CD4-positive, alpha-beta T cell treated with Interleukin-10 for 1 hour (primary cell): ENCODE measurements at regions not wholly inside any gene's neighbourhood (a gene's known extent, or its start where the extent isn't known, plus 50 kb on each side); places are given as distances from the start of the nearest gene placed in this dataset.
"Not testable (repeated sequence)": the region's sequence is repeated elsewhere in the genome, so short reads cannot be mapped to it uniquely, and the experiment has no call there.

Source experiments
- DNase-seq: peaks from one replicate; pipeline ENCODE4 v3.0.0-alpha.2; 2020

DNA sequence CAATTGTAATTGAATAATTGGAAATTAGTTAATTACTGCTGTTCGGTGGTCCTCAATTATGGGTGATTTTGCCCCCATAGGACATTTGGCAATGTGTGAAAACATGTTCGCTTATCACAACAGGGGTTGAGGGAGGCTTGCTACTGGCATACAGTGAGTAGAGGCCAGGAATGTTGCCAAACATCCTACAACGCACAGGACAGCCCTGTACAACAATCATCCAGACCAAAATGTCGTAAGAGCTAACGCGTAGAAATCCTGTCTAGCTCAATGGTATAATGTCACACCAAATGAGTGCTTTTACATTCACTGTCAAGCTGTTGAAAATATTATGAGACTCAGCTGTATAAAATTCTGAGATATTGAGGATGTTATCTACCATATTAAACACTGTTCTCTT lies 464.4 kb upstream of the TUSC1 start:
- DNase-seq = no peak

DNA sequence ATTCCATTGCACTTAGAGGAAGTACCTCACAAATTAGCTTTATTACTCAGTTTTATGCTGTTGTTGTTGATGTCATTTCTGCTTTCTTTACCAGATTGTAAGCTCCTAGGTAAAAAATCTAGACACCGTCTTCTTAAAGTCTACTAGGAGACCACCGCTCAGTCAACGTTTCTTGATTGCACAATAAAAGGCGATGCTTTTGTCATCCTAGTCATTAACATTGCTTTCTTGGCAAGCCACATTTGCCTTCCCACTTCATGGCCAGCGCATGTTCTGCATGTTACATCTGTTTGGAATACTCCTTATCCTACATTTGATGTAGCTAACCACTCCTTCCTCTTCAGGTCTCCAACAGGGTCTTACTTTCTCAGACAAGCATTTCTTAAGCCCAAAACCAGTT lies 464.0 kb upstream of the TUSC1 start:
- no peak for DNase-seq

DNA sequence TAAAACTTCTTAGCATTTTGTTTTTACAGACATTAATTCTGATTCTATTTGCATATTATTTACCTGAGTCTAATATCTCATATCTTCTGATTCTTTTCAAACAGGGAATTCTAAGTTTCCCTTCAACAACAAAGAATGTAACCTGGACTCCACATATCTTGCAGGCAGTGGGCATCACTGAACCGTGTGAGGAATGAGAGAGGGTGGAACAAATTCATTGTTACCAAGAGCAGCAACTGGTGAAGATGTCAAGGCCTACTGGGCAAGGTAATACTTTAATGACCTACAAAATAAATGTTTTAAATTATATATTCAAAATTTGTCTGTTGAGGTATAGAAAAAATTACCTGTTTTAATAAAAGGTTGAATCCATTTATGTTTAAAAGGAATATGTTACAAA lies 455.3 kb upstream of the TUSC1 start:
- no peak for DNase-seq

DNA sequence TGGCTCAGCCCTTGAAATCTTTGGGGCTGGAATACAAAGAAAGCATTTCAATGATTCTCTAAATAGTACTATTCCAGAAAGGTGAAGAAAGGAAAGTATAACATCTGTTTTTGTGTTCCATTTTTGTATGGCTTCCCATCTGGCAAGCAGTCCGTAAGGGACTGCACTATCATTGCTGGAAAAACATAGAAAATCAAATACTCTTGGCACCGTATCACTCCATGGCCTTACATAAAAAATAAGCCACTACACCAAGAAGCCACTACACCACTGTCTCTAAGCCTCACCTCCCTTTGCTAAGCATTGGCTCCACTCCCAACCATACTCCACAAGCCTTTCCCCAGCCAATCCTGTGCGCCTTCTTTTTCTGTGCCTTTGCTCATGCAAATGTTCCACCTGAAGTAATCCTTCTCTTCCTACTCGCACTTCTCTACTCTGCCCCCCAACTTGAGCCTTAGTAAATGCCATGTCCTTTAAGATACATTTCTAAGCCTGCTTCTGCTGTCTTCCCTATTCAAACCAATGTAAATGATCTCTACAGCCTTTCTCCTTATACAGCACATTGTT lies 454.6 kb upstream of the TUSC1 start:
- no peak for DNase-seq

DNA sequence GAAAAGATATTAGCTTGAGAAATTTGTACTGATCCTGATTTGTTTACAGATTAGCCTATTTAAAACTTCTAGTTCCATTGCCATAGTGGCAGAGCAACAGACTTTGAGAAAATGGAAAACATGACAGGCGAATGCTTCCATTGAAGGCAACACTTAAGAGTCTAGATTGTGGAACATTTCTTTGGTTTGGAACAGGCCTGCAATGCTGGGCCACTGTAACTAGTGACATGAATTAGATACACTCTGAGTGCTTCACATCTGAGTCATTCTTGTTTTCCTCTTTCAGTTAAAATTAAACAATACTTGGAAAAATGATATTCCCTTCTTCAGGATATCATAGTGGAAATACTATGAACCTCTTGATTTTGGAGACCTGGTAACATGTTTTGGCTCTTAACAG lies 453.6 kb upstream of the TUSC1 start:
- DNase-seq = no peak

DNA sequence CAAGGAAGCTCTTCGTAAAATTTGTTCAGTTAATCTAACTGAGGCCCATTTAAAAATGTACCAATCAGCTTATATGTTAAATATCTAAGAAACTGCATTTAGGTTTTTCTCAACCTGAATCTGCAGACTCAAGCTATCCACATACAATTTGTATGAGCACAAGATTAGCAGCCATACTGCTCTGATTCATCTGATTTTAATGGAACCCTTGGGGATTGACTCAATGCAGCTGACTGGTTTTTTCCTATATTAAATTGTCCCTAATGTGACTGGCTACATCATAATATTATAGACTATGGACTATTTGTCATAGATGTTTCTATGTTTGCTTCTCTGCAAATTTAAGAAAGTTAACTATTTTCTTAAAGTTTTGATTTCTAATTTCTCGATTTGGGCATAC lies 451.0 kb upstream of the TUSC1 start:
- DNase-seq = no peak

DNA sequence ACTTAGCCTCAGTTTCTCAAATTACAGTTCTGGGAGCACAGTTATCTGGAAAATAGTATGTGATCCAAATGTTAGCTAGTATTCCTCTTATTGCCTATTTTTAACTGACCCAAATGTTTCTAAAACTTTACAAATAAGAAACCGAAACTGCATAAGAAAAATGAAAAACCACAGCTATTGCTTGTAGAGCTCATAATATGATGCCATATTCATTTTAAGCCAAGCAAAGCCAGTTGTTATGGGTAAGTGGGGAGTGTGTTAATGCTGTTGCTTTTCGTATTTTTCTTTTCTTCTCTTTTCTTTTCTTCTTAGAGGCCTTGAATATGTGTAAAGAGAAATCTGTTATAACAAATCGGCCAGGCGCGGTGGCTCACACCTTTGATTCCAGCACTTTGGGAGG lies 447.4 kb upstream of the TUSC1 start:
- no peak for DNase-seq

DNA sequence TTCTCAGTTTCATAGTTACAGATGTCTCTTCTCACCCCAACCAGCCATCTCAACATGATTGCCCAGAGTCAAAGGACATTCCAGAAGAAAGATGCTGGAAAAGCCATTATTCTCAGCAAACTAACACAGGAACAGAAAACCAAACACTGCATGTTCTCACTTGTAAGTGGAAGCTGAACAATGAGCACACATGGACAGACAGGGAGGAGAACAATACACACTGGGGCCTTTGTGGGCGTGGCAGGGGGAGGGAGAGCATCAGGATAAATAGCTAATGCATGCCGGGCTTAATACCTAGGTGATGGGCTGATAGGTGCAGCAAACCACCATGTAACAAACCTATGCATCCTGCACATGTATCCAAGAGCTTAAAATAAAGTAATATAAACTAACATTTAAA lies 437.8 kb upstream of the TUSC1 start:
- DNase-seq = not testable (repeated sequence)

DNA sequence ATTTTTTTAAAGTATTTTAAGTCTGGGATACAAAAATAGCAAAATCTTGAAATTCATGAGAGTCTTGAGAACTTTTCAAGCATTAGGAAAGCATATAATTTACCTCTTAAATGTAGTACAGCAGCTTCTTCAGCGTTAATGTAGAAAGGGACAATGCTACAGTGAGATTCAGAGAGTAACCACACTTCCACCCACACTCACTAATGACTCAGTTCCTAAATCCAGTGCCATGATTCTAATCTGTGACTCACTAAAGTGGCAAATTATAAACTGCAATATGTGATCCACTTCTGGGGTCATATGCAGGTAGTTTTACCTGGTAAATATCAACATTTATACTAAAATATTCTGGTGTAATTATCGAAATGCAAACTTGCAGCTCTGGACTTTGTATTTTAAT lies 434.5 kb upstream of the TUSC1 start:
- DNase-seq = no peak

DNA sequence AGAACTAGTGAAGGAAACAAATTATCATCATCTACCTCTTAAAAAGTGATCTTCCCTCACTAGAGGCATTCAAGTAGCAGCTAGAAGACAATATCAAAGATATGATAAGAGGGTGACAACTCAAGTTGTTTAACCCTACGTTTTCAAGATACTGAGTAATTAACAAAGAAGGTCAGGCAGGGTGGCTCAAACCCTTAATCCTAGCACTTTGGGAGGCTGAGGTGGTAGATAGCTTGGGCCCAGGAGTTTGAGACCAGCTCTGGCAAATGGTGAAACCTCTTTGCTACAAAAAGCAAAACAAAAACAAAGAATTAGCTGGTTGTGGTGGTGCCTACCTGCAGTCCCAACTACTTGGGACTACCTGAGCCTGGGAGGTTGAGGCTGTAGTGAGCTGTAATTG lies 408.2 kb upstream of the TUSC1 start:
- DNase-seq = no peak

DNA sequence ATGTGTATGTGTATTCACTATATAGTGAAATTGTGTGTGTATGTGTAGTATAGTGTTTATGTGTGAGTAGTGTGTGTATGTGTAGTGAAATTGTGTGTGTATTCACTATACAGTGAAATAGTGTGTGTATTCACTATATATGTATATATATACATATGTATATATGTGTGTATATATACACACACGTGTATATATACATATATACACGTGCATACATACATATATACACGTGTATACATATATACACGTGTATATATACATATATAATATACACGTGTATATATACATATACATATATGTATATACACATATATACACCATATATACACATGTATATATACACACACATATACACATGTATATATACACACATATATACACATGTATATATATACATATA lies 403.6 kb upstream of the TUSC1 start:
- DNase-seq = no peak

DNA sequence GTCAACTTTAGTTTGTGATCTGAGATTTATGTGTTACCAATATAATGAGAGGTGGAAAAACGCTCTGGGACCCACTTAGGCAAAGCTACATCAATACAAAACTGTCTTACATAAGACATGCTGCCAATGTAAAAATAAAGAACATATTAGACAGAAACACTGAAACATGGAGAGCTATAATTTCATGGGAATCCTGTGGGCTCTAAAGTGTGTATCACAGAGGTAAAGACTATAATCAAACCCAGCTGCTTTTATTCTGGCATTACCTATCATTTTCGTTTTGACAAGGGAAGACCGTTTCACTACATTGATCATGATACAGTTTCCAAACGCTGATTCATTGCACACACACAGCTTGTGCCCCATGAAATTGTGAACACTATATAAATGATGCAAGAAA lies 400.5 kb upstream of the TUSC1 start:
- DNase-seq = no peak

DNA sequence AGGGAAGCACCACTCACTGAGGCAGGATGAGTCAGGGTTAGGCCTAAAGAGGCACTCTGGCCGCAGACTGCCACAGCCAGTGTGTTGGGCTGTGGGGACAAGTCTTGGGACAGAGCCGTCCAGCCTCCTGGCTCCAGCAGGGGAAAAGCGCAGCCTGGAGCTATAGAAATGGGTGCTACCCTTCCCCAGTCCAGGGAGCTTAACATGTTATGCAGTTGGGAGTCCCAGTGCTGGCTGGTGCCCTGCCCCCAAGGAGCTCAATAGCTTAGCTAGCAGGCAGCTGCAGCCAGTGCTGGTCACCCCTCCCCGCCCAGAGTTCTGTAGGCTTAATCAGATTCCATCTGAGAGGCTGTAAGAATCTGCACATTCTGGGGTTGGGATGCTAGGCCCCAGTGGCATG lies 399.6 kb upstream of the TUSC1 start:
- no peak for DNase-seq

DNA sequence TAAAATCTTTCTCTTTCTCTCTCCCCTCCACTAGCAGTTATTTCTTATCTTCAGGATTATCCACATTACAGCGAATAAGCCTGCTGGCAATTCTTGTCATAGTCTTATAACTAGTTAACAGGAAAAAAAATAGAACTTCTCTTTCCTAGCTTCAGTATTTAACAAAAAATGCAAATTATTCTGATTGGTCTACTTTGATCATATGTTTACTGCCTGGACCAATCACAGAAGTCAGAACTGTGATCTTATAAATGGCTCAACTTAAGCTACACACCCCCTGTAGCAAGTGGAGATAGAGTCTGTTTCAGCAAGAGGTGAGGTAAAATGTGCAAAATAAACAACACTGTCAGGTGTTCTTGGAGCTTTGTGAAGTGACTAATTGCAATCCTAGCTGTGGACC lies 389.4 kb upstream of the TUSC1 start:
- no peak for DNase-seq

DNA sequence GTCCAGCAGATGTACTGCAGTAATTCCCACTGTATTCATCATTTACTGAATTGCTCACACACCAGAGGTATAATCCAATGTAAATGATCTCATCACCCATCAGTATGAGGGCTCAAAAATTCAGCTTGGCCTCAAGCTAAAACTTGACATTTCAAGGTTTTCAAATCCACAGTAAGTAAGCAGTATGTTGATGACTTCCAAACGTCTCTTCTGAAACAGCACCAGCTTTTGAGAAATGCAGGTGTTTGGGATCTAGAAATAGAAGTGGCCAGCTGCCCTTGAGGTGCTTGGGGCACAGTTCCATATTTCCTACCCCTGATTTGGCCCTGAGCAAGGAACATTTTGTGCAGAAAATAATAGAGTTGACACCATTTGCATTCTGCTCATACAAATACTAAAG lies 388.0 kb upstream of the TUSC1 start:
- no peak for DNase-seq

DNA sequence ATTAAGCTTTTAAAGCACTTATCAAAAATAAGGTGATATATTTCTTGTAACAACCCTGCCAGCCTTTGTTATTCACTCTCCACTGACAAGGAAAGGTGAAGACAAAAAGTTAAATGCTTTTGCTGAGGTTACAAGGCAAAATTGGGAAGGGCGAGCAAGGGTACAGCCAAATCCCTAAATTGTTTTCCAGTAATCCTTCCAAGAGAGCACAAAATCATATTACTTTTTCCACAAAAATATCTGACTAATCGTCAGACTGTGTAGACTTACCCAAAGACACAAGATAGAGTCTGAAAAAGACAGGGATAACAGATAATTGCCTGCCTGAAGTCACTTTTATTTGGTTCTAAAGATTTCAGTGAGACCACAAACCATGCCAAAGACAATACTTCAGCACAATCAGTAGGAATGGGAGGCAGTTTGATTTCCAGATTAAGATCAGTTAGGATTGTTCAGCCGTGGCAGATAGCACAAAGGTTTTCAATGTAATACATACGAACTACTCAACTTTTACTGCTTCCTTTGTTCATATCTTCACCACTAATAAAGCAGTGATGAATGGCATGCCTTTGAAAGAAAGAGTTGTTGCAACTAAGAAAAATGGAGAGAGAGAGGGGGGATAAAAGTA lies 383.8 kb upstream of the TUSC1 start:
- DNase-seq = no peak

DNA sequence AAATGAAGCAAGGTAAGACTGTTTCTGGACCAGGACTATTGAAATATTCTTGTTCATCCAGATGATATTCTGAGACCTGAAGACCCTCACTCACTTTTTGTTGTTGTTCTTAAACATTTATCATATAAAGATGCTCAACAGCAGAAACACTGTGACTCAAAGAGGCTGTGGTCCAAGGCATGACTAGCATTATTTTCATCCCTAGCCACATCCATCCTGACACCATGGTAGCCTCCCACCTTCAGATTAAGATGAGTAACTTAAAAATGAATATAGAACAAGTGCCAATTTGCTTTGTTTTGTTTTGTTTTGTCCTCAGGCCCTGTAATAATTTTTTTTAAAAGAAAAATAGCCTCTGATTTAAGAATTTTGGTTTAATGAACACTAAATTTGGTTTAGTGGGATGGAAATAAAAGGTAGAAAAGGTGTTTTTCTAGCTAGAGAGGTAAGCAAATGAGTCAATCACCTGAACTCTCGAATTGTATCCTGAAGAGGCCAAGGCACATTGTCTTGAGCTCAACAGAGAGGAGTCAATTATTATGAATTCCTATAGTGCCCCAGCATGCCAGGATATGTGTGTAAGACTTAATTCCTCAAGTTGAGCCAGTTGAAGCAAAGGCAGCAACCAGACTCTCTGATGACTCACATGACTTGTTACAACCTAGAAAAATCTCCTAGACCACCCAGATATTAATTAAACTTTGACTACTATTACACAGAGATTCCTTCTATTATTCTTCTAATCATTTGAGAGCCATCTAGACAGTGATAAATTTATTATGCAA lies 380.1 kb upstream of the TUSC1 start:
- no peak for DNase-seq

DNA sequence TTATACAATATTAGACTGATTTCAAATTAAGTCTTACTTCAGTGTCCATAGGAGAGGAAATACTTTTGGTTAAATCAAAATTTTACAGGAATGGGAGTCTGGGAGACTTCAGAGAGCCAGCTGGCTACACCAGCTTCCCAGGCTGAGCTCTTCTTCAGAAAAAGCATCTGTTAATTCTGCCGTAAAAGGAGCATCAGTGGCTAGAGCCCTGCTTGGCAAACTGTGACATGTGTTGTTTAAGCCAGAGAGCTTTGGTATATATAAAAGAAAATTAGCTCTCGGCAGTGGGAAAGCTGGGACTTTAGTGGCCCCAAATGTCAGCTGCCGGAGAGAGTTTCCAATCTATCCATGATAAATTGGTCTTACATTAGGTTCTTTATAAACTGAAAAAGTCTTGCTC lies 378.8 kb upstream of the TUSC1 start:
- DNase-seq = no peak

DNA sequence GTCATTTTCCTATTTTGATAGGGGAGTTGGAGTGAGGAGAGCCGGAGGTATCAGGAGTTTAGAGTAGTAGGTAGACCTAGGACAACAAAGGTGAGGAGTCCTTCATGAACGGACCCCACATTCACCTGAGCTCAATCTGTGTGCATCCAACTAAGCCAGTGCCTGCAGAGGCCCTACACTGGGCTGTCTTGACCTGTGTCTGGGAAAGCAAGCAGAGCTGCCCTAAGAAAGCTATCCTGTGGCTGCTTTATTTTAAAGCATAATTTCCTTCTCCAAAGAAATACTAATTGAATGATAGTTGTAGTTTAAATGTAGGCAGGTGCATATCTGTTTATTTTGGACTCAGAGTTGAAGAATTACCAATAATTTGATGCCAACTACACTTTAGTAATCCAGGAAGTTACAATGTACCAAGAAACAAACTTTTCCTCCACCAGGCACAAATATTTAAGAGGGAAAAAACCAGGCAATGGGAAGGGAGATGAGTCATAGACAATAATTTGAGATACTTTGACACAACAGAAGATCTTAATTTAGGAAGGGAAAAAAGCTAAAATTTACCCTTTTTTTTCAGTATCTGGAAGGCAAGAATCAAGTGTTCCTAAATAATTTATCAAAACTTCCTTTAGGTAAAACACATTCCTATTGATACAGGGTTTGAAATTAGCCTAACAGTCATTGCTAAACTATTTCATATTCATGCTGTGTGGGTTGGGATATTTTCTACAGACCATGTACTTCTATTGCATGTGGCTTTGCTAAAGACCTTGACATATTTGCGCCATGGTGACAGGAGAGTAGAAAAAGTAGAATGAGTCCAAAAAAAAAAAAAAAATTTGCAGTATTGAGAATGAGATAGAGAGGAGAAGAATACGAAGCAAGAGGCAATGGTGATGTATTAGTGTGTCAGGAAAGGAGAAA lies 376.6 kb upstream of the TUSC1 start:
- DNase-seq = no peak

DNA sequence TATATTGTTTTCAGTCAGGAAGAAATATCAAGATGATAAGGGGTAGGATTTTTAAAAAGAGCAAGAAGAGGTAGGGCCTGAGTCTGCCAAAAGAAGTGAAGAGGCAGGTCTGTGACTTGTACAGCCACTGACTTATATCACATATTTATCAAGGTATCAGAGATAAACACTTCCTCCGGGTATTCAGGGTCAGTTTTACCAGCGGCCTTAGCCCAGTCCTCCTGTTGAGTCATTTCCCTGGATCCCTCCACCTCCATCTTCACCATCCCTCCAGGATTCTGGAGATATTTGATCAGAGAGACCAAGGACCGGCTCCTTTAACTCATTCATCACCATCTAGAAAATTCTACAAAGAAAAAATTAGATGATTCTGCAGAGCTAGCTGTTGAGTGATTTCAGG lies 375.7 kb upstream of the TUSC1 start:
- no peak for DNase-seq

DNA sequence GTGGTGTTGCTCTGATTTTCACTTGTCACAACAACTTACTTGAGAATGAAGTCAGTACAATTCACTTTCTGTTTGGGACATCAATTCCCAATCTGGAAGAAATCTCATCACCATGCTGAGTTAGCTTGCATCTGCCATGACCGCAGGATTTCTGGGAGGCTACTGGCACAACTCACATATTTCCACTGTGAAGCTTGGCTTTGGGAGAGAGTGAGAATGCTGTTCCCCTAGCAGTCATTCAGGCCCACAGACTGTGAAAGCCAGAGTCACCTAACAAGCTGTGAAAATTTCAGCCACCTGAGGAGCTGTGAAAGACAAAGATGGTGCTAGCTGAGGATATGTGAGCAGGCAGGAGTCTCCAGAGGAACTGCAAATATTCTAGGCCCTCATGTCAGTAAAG lies 365.2 kb upstream of the TUSC1 start:
- DNase-seq = no peak

DNA sequence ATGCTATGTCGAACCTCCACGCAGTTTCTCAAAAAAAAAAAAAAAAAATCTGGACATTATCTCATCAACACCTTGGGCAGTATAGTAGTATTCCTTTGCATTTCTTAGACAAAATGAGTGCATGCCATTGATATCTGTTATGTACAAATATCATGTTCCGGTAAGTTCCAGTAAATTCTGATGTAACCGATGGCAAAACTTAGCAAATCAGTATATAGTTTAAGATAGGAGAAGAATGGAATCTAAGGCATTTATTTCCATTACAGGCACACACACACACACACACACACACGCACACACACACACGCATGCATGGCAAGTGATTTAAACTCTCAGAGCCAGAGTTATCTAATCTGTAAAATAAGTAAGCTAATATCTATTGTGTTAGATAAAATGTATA lies 356.5 kb upstream of the TUSC1 start:
- no peak for DNase-seq

DNA sequence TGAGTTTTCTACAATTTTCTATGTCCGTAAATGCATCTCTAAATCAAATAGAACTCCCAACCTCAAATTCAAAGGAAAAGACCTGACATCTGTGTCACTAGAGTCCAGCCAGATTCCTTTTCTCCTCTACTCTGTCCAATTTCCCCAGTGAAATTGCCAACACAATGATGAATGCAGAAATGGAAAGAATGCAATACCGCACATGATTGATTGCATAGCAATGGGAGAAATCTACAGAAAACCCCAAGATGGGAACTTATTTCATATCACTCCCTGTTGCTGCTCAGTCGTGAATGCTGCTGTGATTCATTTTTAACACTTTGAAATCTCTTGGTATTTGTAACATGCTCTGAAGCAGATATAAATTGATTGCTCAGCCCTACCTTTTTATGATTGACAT lies 355.1 kb upstream of the TUSC1 start:
- no peak for DNase-seq
